GM21737 (cell line): ENCODE measurements at regions not wholly inside any gene's neighbourhood (a gene's known extent, or its start where the extent isn't known, plus 50 kb on each side); places are given as distances from the start of the nearest gene placed in this dataset.

Source experiments
- ATAC-seq: cut with Tn5 transposase; IDR thresholded peaks from one replicate; pipeline ENCODE4 v1.9.1; 2021; ENCODE audit warnings: mild to moderate bottlenecking, moderate library complexity; ENCODE audit not compliant: unreplicated experiment

DNA sequence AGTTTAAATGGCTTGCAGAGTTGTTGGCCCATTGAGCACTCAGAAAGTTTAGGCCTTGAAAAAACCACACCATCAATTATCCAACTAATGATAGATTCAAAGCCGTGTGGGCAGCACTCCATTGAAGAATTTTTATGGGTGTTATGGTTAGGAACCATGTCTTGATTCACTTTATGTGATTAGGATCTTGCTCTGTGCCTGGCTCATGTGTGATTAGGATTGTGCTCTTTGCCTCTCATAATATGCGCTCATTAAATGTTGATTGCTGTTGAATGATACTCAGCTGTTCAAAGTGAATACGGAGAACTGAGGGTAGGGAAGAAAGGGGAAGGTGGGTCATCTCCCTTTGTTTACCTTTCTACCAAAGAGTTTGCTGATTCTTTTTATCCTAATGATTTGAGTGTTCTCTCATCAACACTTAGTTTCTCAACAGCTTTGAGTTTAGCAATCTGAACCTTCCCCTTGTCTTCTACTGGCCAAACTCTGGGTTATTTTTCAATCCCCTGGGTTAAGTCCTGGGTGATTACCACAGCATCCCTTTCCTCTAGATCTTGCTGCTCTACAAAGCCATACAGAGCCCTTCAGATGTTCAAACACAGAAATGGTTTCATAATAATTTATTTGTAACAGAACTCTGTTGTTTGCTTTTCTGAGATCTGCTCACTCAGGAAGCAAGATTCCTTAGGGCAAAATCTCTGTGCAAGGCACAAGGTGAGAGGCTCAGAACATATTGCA is 668.8 kb upstream of the RGMB start:
- ATAC-seq = no peak

DNA sequence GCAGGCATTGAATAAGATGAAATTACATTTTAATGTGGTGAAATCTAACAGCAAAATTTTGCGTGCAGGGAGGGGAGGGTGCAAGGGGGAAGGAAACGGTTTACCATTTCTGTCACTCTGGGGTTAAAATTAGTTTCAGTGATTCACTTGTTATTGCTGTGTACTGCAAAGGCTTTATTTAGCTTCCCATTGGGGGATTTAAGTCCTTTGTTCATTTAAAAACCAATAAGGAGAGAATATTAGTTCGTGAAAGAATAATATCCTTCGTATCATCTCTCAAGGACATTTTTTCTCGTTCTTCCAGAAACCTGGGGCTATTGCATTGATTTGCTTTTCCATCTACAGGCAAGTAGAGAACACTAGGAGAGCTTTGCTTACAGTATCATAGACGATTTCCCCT is 667.8 kb upstream of the RGMB start:
- no peak for ATAC-seq

DNA sequence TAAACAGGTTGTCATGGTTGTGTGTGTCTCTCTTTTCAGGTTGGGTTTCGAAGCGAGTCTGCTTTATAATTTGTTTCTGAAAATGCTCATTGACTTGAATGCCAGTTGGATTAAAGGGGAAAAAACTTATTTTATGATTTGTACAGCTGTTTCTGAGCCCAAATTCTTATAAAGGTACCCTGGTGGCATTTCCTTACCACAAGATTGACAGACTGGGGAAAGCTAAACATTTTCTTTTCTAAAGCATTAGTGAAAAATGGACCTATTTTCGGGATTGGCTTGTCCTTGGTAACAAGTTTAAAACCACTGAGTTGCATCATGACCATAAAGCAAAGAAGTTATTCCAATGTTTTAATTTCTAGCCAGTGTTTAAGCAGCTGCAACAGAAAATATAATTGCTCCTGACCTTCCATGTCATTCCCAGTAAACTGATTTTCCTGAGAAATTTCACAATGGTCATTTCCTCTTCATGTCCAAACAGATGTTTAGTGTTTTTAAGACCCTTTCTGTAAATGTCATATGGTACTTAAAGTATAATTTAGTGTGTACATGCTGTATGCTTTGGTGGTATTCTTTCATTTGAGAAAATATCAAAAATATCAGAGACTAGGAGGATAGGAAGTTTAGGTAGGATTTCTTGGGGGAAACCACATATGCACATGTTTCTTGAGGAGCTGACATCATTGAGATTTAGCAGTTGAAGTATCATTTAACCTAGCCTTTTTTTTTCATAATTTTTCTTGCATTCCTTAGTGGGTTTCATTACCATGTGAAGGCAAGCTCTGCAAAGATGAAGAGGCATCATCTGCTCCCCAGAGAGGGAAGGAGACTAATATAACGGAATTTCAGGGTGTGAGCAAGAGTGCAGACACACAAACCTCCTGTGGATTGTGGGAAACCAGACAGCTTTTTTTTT is 667.1 kb upstream of the RGMB start:
- ATAC-seq = no peak

DNA sequence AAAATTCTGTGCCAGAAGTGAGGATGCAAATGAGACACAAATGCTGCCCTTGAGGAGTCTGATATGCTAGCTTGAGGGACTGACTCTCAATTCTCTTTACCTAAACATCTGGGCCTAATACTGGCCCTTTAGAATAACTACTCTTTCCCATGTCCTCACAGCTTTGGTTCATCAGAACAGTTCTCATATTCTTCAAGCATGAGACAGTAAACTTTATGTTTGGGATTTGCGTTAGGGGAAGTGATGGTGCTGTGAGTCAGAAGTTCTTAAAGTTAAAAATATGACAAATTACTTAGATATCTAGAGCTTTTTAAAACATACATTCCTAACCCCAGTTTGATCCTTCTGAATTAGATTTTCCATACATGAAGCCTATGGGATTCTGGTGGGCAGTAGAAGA is 665.0 kb upstream of the RGMB start:
- no peak for ATAC-seq

DNA sequence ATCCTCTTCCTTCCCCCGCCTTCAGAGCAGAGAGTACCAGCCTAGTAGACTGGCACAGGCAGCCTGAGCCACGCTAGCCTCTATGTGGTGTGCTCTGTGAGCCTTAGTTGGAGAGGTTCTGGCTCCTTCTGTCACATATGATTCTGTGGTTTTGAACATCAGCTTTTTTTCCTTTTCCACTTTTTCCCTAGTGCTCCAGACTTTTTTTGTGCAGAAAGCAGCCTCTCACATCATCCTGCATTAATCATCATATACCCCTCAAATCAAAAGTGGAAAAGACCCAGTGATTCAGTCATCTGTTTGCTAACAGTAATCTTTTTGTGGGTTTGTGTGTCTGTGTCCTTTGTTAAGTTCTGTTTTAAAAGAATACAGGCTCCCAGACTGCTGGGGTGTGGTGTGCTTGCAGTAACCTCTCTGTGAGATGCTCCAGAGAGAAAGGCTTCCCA is 663.9 kb upstream of the RGMB start:
- ATAC-seq = no peak

DNA sequence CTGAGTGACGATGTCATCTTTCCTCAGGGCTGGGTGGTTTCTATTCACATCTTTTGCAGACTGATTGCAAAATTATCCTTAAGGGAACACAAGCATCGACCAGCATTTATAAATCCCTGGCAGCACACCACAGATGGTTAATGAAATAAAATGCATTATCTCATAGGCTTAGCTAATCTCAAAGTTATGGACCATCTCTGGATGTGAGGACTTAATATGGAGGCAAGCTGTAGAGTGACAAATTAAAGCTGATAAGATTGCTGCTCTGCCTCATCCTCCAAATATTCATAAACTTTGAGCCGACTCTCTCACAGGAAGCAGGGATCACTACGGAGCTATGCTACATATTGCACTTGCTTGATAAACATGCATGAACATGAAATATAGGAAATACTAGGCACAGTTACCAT is 663.2 kb upstream of the RGMB start:
- ATAC-seq = no peak

DNA sequence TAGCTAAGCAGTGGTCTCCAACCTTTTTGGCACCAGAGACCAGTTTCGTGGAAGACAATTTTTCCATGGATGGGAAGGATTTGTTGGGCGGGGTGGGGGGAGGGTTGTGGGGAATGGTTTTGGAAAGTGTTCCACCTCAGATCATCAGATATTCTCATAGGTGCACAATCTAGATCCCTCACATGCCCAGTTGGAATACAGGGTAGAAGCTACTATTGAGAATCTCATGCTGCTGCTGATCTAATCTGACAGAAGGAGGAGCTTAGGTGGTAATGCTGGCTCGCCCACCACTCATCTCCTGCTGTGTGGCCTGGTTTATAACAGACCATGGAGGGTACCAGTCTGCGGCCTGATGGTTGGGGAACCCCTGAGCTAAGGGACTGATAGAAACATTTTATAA is 662.7 kb upstream of the RGMB start:
- ATAC-seq = no peak

DNA sequence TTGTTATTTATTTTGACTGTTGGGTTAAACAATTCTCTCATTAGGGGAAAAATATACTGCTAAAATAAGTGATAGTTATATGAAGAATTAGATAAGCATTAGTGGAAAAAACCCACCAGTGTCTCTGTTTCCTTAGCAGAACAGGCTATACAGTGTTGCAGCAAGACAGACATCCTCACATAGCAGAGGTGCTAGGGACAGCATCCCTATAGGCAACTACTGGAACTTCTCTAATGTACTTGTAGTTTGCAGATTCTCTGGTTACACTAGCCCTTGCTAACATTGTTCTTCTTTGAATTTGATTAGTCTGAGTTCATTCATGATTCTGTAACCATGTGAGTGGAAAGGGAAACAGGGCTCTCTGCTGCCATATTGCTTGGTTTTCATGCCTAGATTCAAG is 661.8 kb upstream of the RGMB start:
- no peak for ATAC-seq

DNA sequence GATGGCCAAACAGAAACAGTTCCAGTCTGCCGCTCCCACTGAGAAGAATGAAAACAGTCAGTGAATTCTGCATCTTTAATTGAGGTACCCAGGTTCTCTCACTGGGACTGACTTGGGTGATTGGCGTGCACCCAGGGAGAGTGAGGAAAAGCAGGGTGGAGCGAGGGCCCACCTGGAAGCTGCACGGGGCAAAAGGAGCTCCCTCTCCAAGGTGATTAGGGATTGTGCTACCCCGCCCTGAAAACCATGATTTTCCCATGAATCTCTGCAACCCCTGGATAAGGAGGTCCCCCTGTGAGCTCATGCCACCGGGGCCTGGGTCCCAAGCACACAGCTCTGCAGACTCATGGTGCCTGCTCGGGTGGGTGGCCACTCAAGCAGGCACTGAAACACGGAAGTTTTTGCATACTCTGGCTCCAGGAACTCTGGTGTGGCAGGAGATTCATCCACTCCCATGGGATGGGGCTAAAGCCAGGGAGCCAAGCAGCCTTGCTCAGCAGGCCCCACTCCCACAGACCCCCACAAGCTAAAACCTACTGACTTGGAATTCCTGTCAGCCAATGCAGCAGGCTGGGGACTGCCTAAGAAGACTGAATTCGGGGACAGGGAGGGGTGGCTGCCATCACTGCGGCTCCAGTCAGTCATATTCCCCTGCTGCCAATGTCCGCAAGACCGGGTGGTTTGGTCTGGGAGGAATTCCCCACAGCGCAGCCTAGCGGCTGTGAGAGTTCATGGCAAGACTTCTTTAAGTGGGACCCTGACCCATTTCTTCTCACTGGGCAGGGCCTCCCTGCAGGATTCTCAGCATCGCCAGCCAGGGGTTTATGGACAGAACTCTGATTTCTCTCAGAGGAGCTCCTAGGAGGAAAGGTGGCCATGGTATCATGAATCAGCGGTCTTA is 652.2 kb upstream of the RGMB start:
- ATAC-seq = no peak

DNA sequence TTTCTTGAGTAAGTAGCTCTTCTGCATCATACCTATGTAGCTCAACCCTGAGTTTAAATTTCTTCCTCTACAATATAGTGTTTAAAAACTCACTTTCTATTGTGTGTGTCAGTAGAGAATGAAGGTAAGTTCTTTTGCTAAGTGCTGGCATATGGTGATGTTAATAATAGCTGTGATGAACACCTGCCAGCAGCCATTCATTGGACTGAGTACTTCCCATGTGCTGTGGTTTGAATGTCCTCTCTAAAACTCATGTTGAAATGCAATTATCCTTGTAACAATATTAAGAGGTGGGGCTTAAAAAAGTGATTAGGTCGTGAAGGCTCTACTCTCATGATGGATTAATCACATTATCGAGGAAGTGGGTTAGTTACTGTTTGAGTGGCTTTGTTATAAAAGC is 645.2 kb upstream of the RGMB start:
- ATAC-seq = no peak

DNA sequence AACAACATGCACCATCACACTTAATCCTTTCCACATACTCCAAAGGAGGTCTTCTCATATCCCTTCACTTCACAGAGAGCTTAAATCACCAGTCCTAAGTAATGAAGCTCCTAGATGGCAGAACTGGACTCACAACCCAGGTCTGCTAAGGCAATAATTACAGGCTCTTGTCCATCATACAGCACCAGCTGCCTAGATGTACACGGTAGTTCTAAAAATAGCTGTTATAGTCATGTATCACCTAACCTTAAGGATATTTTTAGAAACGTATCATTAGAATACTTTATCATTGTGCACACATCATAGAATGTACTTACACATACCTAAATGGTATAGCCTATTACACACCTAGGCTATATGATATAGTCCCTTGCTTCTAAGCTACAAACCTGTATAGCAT is 644.6 kb upstream of the RGMB start:
- no peak for ATAC-seq

DNA sequence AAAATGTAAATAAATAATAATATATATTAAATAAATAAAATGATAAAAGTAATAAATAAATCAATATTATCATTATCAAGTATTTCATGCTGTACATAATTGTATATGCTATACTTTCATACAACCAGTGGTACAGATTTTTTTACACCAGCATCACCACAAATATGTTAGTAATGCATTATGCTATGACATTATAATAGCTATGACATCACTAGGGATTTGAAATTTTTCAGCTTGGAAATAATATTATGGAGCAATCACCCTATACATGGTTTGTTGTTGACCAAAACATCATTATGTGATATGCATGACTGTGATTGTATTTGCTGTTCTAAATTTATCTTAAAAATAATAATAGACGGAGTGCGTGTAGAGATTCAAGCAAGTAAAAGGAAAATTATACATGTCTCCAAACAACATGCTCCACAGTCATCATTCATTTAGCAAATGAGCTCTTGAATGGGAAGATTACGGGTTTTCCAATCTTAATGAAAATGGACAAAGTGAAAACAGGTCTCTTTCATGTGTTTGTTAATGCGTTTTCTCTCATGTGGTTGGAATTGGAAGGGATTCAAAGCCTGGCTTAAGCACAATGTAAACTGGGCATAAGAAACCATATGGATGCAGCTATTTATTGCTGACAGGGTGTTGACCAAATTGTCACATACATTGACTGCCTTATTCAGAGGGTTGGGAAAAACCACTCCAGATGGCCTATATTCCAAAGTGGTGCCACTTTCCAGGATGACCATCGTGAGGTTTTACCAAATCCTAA is 643.0 kb upstream of the RGMB start:
- no peak for ATAC-seq

DNA sequence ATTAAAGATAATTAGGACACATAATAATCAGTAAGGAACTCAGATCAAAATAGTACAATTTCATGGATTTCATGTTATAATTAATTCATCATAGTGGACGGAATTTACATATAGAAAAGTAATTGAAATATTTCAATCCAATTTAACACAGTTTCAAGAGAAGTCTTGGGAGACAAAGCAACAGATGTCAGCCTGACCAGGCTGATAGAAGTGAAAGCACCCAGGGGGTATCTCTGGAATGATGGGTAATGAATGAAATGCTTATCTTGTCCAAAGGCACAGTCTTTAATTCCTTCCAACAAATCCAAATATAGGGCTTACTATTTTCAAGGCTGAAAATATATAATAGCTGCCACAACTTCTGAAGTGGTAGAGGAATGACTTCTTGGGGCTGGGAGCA is 629.3 kb upstream of the RGMB start:
- no peak for ATAC-seq

DNA sequence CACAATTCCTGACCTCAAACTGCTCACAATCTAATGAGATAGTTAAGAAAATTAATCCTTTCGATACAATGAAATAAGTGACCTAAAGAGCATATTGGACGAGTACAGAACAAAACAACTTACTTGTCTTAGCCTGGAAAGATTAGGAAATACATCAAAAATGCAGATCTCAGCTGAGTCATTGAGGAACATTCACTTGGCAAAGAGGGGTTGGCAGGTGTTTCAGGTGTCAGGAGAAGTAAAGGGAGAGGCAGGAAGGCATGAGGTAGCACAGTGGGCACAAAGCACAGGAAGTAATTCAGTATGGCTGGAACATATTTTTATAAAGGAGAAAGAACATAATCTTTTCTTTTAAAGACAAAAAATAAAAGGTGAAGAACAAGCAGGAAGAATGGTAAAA is 628.8 kb upstream of the RGMB start:
- no peak for ATAC-seq

DNA sequence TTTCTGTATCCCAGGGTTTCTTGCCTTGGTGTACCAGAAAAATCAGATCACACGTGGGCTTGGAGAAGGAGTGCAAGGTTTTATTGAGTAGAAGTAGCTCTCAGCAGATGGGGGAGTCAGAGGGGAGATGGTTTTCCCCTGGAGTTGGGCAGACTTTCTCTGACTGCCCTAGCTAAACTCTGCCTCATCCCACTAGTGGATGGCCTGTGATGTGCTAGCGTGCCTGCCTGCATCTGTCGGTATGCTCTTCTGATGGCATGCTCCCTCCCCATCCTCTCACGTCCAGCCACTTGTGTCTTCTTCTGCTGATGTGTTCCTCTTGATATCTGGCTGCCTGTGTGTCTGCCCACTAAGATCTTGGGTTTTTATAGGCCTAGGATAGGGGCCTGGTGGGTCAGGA is 616.1 kb upstream of the RGMB start:
- ATAC-seq = no peak

DNA sequence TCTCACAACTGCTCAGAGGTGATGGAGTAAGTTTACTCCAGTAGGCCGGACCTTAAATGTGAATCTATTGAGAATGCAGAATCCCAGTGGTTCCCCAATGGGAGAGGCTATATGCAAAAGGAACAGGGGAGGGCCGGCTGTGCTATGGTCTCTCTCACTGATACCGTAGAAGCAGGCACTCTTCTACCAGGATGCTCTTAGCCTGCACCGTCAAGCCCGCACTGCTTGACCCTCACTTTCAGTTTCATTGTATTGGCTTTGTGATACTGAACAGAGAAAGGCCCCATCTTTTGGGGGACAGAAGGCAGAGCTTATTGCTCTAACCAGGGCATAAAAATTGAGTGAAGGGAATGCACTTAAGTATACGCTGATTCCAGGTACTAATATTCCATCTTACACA is 615.0 kb upstream of the RGMB start:
- no peak for ATAC-seq

DNA sequence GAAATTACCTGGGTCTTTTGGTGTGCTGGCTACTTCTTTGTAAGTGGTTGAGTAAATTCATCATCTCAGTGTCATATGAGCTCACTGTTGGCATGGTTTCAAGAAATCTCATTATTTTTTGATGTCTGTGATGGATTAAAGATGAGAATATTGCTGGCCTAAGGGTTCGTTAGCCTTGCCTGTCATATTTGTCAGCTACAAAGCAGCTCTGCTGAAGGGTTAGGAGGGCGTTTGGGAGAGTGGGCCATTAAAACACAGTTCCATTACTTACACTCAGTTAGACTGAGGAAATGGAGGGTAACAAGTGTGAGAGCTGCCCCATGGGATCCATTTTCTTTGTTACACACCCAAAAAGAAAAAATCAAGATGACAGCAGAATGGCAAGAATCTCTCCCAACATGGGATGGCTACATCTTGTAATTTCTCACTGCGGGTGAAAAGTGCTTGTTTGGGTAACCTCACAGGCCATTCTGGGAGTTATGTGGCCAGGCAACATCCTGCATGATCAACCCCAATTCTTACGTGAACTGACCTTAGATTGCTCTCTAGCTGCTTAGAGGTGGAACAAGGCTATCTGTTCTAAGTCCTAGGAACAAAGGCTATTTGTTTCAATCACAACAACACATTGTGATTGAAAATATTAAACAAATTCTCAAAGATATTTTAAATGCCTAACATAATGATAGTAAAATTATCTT is 609.5 kb upstream of the RGMB start:
- ATAC-seq = no peak

DNA sequence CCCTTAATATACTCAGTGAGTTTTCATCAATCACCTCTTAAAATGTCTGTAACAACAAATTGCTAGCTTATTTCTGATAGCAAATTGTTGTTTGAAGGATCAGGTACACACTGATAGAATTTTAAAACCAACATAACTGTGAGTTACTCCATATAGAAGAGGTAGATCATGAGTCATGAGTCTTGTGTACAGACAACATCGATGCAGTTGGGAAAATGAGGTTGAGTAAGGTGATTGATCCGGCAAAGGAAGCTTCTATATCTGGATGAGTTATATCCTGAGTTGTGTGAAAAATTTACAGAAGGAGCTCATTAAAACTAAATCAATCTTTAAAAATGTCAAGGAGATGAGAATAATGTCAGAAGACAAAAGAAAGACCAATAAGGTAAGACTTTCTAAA is 604.6 kb upstream of the RGMB start:
- no peak for ATAC-seq

DNA sequence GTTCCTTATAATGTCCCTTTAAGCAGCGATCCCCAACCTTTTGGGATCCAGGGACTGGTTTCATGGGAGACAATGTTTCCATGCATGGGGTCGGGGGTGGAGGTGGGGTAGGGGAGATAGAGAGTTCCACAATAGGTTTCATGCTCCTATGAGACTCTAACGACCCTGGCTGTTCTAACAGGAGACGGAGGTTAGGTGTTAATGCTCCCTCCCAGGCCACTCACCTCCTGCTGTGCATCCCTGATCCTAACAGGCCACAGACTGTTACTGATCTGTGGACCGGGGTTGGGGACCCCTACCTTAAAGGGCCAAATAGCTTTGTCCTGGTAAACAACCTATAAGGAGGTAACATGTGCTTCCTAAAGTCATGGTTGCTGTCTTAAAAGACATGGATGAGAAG is 602.5 kb upstream of the RGMB start:
- ATAC-seq = no peak

DNA sequence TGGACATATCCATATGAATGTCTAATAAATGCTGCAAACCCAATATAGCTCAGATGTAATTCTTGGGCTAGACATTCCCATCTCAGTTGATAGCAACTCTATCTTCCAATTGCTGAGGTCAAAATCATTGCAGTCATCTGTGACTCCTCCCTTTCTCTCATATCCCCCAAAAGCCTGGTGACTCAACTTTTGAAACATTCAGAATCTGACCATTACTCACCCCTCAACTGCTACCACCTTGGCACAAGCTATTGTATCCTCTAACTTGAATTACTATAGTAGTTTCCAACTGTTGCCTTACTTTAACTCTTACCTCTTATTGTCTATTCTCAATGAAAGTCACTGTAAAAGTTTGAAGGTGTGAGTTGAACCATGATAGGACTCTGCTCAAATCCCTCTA is 600.1 kb upstream of the RGMB start:
- ATAC-seq = no peak
